ENCODE measurements at regions not wholly inside any gene's neighbourhood (a gene's known extent, or its start where the extent isn't known, plus 50 kb on each side); places are given as distances from the start of the nearest gene placed in this dataset.

DNA sequence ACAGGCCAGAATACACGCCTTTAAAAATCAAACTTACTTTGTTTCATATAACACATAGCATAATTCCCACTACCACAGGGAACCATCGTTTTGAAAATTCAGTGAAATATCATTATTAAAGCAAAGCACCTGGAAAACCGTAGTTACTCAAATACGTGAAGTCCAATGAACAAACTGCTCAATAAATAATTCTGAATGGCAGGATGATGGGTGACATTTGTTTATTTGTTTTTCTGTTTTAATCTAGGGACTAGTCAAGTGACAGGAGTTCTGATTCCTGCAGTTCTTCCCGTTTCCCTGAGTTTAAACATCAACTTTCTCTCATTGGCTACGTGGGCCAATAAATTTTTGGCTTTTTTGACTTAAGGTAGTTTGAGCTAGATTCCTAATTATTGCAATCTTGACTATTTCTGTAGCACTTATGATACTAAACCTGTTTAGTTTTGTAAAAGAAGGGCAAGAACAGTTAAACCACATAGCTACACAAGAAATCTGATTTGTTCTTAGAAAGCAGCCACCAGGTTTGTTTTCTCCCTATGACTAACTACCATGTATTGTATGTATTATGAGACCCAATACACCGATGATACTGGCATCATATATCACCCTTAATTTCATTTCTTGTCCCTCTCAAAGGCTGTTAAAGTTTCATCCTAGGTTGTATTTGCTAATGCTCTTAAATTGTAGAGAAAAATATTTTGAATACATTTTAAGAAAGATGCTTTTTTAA lies 411.2 kb downstream of the SHQ1 start:
- no peaks in the 10 kb centered on the region for H3K9me3 ChIP-seq
- H3K27ac ChIP-seq, result no peak overlapping the region
- H3K27me3 ChIP-seq, result no peaks in the 10 kb centered on the region
- DNase-seq (ENCODE audit: low spot score in 2 of 2), result no peak
- WGBS, 2 donors, result 66% methylated on average over 7 of the region's 7 CpGs
- H3K4me3 ChIP-seq, result no peak overlapping the region
- H3K4me1 ChIP-seq, result peaks cover 0 to 53% (median 13%) of the 10 kb centered on the region in 4 donors
- H3K36me3 ChIP-seq, result no peaks in the 10 kb centered on the region
- TF ChIP-seq, protein P1, sequence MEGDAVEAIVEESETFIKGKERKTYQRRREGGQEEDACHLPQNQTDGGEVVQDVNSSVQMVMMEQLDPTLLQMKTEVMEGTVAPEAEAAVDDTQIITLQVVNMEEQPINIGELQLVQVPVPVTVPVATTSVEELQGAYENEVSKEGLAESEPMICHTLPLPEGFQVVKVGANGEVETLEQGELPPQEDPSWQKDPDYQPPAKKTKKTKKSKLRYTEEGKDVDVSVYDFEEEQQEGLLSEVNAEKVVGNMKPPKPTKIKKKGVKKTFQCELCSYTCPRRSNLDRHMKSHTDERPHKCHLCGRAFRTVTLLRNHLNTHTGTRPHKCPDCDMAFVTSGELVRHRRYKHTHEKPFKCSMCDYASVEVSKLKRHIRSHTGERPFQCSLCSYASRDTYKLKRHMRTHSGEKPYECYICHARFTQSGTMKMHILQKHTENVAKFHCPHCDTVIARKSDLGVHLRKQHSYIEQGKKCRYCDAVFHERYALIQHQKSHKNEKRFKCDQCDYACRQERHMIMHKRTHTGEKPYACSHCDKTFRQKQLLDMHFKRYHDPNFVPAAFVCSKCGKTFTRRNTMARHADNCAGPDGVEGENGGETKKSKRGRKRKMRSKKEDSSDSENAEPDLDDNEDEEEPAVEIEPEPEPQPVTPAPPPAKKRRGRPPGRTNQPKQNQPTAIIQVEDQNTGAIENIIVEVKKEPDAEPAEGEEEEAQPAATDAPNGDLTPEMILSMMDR (IDR thresholded peaks at IDR 0.05), result no peak
- TF ChIP-seq POLR2A (IDR thresholded peaks at IDR 0.05) (no peak), EP300 (IDR thresholded peaks at IDR 0.05) (no peak)

DNA sequence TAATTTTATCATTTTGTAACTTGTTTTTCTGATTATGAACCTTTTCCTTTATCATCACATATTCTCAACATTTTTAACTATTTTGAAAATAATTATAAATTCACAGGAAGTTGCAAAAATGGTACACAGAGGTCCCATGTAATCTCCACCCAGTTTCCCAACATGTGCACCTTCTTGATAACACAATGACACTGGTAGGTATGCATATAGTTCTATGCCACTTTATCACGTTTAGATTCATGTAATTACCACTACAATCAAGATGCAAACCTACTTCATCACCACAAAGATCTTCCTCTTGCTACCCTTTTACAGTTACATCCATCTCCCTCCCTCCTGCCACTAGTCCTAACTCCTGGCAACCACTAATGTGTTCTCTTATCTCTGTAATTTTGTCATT lies 413.9 kb downstream of the SHQ1 start:
- Histone ChIP-seq H3K27me3 (no peaks in the 10 kb centered on the region), H3K27ac (no peak overlapping the region), H3K4me3 (no peak overlapping the region), H3K4me1 (peaks cover 0 to 43% (median 9%) of the 10 kb centered on the region in 4 donors), H3K9me3 (no peaks in the 10 kb centered on the region), H3K36me3 (no peaks in the 10 kb centered on the region)
- 63 to 68% methylated on average over 1 of the region's 1 CpG for WGBS, 2 donors
- DNase-seq (ENCODE audit: low spot score in 2 of 2), result no peak
- TF ChIP-seq EP300 (IDR thresholded peaks at IDR 0.05), result no peak

DNA sequence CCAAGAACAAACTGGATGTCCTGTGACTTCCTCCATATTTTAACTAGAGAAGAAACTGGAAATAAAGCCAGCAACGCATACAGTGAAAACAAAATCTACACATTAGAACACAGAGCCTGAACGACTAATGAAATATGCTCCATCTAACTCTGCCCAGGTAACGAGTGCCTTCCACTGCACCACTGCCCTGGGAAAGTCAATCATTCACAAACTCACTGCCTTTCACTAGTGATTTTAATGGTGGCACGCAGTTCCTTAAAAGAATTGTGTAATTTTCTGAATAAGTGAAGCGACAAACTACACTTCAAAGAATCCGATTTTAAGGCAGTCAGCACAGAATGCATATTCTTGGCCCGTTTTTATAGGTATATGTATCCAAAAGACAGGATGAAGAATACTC lies 416.0 kb downstream of the SHQ1 start:
- TF ChIP-seq, protein P1 (IDR thresholded peaks at IDR 0.05), result no peak
- TF ChIP-seq POLR2A (IDR thresholded peaks at IDR 0.05) (no peak), EP300 (IDR thresholded peaks at IDR 0.05) (no peak)
- no peak for DNase-seq (ENCODE audit: low spot score in 2 of 2)
- whole genome bisulfite sequencing, 2 donors, result 91 to 92% methylated on average over 7 of the region's 7 CpGs
- Histone ChIP-seq H3K27me3 (no peaks in the 10 kb centered on the region), H3K27ac (no peak overlapping the region), H3K36me3 (no peaks in the 10 kb centered on the region), H3K4me1 (peaks cover 0 to 44% (median 3%) of the 10 kb centered on the region in 4 donors), H3K4me3 (no peak overlapping the region), H3K9me3 (no peaks in the 10 kb centered on the region)

DNA sequence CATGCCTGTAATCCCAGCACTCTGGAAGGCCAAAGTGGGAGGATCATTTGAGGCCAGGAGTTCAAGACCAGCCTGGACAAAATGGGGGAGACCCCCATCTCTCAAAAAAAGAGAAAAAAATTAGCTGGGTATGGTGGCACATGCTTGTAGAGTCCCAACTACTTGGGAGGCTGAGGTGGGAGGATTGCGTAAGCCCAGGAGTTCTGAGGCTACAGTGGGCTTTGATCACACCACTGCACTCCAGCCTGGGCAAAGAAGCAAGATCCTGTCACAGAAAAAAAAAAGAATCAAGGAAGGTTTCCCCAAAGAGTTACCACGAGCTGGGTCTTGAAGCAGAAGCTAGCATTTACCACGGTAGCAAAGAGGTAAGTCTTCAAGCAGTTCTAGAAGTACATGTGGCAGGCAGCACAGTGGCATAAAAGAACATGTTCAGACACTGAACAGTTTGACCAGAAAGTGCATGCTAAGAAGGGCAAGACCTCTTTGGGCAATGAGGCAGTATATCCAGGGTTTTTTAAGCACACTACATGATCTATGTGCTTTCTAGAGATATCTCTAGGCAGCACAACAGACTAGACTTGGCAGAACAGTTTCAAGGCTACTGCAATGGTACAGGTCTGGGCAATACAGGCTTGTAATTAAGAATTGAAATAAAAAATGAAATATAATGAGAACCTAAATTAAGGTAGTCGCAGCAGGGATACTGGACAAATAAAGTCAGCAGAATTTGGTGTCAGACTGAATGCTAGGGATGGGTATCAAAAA lies 418.5 kb downstream of the SHQ1 start:
- H3K4me1 ChIP-seq, result peaks cover 0 to 56% (median 11%) of the 10 kb centered on the region in 4 donors
- 68 to 70% methylated on average over 4 of the region's 4 CpGs for whole genome bisulfite sequencing, 2 donors
- H3K9me3 ChIP-seq, result no peaks in the 10 kb centered on the region
- no peaks in the 10 kb centered on the region for H3K27me3 ChIP-seq
- no peak for TF ChIP-seq POLR2A (IDR thresholded peaks at IDR 0.05)
- TF ChIP-seq, protein P1 (IDR thresholded peaks at IDR 0.05), result no peak
- TF ChIP-seq EP300 (IDR thresholded peaks at IDR 0.05), result no peak
- no peak overlapping the region for H3K4me3 ChIP-seq
- no peak overlapping the region for H3K27ac ChIP-seq
- H3K36me3 ChIP-seq, result no peaks in the 10 kb centered on the region
- DNase-seq (ENCODE audit: low spot score in 2 of 2), result no peak

DNA sequence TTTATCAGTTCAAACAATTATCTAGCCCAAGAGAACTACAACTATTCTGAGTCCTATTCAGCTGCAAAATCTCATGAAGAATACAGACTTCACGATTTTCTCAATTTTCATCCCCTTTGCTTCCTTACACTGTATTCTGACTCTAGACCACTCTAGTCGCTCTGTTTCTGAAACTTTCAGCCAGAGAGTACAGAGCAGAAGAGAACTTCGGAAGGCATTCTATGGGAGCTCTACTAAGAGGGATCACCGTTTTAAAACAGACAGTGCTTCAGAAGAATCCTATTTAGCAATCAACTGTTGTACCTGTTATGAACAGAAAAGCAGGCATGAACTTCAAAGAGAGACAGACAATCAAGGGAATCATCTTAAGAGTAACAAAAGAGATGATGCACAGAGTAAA lies 419.4 kb downstream of the SHQ1 start:
- Histone ChIP-seq H3K4me3 (no peak overlapping the region), H3K27ac (no peak overlapping the region), H3K4me1 (peaks cover 0 to 56% (median 11%) of the 10 kb centered on the region in 4 donors), H3K27me3 (no peaks in the 10 kb centered on the region), H3K9me3 (no peaks in the 10 kb centered on the region), H3K36me3 (no peaks in the 10 kb centered on the region)
- 55 to 64% methylated on average over 4 of the region's 4 CpGs for WGBS, 2 donors
- TF ChIP-seq, protein P1 (IDR thresholded peaks at IDR 0.05), result no peak
- no peak for TF ChIP-seq POLR2A (IDR thresholded peaks at IDR 0.05)
- TF ChIP-seq EP300 (IDR thresholded peaks at IDR 0.05), result no peak
- DNase-seq (ENCODE audit: low spot score in 2 of 2), result no peak
